Erythroblast (primary cell): ENCODE measurements at regions not wholly inside any gene's neighbourhood (a gene's known extent, or its start where the extent isn't known, plus 50 kb on each side); places are given as distances from the start of the nearest gene placed in this dataset.

Experiments used
- GATA1 ChIP-seq: IDR thresholded peaks from 2 replicates; pipeline ENCODE4 v1.6.1; 2011; ENCODE audit warnings: low read depth, mild to moderate bottlenecking, control low read depth, low read length, moderate library complexity
- POLR2A ChIP-seq: IDR thresholded peaks from 2 replicates; pipeline ENCODE4 v1.6.1; 2011; ENCODE audit warnings: mild to moderate bottlenecking, low read length

- no peak for TF ChIP-seq POLR2A
- TF ChIP-seq GATA1, result no peak
Measured at GRCh38 chr3:80445641-80446040, 677.8 kb upstream of the ROBO1 start.
